Astrocyte of the spinal cord (primary cell): ENCODE measurements at regions not wholly inside any gene's neighbourhood (a gene's known extent, or its start where the extent isn't known, plus 50 kb on each side); places are given as distances from the start of the nearest gene placed in this dataset.

Source experiments
- DNase-seq: peaks from one replicate; pipeline ENCODE4 v3.0.0; 2011; ENCODE audit warnings: low read depth, low spot score
- H3K4me3 ChIP-seq: 2 replicates; pipeline ENCODE4 v1.5.1; 2011; ENCODE audit warnings: low read depth, mild to moderate bottlenecking, low read length, moderate library complexity
- in situ Hi-C: cut with HindIII; loops from 2 replicates; pipeline ENCODE4 v1.10.0; 2017; ENCODE audit warnings: low sequenced_read_pairs
- TF ChIP-seq, protein P1 (sequence below): IDR thresholded peaks from 2 replicates; pipeline ENCODE4 v1.5.1; 2012; ENCODE audit warnings: low read depth, mild to moderate bottlenecking, low read length, inconsistent platforms

DNA sequence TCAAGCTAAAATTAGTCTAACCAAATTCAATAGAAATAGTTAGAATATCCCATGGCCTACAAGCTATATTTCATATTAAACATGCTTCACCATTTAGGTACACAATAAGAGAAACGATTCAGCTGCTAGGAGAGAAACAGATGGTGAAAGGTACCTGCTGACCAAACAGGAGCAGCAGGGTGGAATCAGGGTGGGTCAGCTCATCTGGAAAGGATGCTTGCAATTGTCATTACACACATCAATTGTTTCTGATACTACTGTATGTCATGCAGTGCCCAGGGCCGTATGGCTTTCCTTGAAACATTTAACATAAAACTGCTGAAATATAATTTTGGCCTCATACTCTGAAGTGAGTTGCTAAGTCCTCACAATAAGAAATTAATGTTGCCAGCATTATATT is 776.0 kb downstream of the DACH1 start:
- in situ Hi-C loops = no loop called here
- DNase-seq = no peak
- TF ChIP-seq, protein P1, sequence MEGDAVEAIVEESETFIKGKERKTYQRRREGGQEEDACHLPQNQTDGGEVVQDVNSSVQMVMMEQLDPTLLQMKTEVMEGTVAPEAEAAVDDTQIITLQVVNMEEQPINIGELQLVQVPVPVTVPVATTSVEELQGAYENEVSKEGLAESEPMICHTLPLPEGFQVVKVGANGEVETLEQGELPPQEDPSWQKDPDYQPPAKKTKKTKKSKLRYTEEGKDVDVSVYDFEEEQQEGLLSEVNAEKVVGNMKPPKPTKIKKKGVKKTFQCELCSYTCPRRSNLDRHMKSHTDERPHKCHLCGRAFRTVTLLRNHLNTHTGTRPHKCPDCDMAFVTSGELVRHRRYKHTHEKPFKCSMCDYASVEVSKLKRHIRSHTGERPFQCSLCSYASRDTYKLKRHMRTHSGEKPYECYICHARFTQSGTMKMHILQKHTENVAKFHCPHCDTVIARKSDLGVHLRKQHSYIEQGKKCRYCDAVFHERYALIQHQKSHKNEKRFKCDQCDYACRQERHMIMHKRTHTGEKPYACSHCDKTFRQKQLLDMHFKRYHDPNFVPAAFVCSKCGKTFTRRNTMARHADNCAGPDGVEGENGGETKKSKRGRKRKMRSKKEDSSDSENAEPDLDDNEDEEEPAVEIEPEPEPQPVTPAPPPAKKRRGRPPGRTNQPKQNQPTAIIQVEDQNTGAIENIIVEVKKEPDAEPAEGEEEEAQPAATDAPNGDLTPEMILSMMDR = no peak
- no peak overlapping the region for H3K4me3 ChIP-seq

DNA sequence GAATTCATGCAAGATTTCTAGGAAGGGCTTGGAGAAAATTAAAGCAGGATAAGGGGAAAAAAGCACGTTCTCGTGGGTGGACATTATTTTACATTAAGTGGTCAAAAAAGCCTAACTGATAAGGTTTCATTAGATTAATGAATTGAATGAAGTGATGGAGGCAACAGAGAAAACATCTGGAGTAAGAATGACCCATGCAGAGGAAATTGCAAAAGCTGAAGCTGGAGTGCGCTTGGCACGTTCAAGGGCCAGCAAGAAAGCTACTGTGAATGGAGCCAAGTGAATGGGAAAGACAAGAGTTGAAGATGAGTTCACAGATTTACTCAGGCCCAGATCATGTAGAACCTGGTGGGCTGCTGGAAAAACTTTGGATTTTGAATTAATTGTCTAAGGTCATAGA is 777.9 kb downstream of the DACH1 start:
- no peak overlapping the region for H3K4me3 ChIP-seq
- in situ Hi-C loops = no loop called here
- no peak for DNase-seq
- TF ChIP-seq, protein P1 = no peak

DNA sequence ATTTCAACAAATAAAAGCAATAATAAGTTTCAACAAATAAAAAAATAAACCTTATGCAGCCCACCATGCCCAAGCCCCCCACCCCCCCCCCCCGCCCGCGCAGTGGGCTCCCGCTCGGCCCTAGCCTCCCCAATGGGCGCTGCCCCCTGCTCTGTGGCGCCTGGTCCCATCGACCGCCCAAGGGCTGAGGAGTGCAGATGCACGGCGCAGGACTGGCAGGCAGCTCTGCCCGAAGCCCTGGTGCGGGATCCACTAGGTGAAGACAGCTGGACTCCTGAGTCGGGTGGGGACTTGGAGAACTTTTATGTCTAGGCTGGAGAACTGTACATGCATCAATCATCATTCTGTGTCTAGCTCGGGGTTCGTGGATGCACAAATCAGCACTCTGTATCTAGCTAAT is 779.6 kb downstream of the DACH1 start:
- TF ChIP-seq, protein P1 = no peak
- DNase-seq = no peak
- no peak overlapping the region for H3K4me3 ChIP-seq
- in situ Hi-C loops = no loop called here

DNA sequence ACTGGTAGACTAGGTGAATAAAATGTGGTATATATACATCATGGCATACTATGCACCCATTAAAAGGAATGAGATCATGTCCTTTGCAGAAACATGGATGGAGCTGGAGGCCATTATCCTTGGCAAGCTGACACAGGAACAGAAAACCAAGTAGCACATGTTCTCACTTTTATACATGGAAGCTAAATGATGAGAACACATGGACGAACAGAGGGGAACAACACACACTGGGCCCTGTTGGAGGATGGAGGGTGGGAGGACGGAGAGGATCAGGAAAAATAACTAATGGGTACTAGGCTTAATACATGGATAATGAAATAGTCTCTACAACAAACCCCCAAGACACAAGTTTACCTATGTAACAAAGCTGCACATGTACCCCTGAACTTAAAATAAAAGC is 780.0 kb downstream of the DACH1 start:
- in situ Hi-C loops = no loop called here
- no peak for DNase-seq
- TF ChIP-seq, protein P1 = no peak
- H3K4me3 ChIP-seq = no peak overlapping the region

DNA sequence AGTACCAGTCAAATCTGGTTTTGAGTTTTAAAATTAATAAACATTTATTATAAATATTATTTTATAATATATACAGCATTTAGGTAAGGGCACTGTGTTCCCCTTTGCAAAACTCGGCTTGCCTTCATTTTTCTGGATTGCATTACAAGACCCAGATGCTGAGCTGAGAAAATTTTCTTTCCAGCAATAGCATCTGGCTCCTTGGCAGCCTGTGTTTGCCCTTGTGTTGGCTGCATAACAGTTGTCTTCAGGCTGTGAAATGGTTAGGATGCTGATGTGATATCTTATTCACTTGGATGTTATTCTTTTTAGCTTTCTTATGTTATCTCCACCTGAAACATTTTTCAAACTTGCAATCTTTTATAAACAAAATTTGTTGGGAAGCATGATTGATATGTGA is 784.4 kb downstream of the DACH1 start:
- in situ Hi-C loops = no loop called here
- no peak overlapping the region for H3K4me3 ChIP-seq
- TF ChIP-seq, protein P1 = no peak
- DNase-seq = no peak

DNA sequence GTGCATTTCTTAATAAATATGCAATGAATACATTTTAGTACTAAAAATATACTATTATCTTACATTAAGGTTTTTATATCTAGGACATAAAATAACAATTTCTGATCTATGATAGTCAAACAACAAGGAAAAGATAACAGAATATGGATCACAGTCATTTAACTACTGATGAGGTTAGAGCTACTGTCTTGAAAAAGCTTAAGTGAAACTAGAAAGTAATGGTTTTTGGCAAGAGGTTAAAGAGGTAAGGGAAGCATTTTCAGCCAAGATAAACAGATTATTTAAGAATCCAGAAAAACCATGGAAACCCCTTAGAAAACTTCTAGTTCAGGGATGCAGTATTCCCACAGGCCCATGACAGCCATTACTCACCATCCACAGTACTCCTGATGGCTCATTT is 787.4 kb downstream of the DACH1 start:
- in situ Hi-C loops = no loop called here
- H3K4me3 ChIP-seq = no peak overlapping the region
- TF ChIP-seq, protein P1 = no peak
- peak; percentile 32 for DNase-seq

DNA sequence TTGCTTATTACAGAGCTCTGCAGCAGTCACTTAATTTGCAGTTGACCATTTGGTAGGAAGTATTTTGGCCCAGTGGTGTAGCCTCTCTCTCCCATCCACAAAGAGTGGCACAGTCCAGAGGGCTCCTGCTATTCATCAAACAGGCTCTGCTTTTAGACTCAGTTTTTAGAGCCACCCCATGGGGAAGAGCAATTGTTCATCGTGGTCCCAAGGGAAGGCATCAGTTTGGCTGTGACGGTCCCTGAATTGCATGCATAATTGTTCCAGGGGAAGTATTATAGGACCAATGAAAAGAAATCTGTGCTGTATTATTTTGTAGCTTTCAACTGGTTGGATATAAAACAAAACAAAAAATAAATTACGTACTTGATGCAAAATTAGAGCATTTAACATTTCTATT is 799.0 kb downstream of the DACH1 start:
- no peak for DNase-seq
- in situ Hi-C loops = no loop called here
- TF ChIP-seq, protein P1 = no peak
- H3K4me3 ChIP-seq = no peak overlapping the region
